MV-4-11 (cell line): ENCODE measurements at regions not wholly inside any gene's neighbourhood (a gene's known extent, or its start where the extent isn't known, plus 50 kb on each side); places are given as distances from the start of the nearest gene placed in this dataset.

Experiments used
- DNase-seq: peaks from one replicate; lab custom pipeline; 2025; lab: John Stamatoyannopoulos, UW

DNA sequence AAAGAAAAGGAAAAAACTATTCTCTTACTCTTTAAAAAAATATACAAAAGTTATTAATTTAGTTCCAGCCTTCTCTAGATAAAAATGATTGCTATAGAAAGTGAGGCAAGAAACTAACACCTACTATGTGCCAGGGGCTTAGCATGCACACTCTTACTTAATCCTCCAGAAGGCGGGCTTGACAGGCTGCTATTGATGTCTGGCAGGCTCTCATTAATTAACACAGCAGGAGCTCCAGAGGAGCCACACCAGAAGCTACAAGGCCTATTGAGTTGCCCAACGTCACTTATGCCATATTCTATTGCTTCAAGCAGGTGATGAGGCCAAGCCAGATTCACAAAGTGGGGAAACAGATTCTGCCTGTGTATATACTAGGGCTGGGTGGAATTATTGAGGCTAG is 54.6 kb upstream of the CLINT1 start:
- no peak for DNase-seq

GRCh38 chr5:157912621-157913325 is 53.8 kb upstream of the CLINT1 start:
- DNase-seq: no peak

- peak; percentile 18 for DNase-seq
Measured at GRCh38 chr5:157911568-157911967, 52.6 kb upstream of the CLINT1 start.
